NCI-H1694 (cell line): ENCODE measurements at regions not wholly inside any gene's neighbourhood (a gene's known extent, or its start where the extent isn't known, plus 50 kb on each side); places are given as distances from the start of the nearest gene placed in this dataset.
"Not testable (repeated sequence)": the region's sequence is repeated elsewhere in the genome, so short reads cannot be mapped to it uniquely, and the experiment has no call there.

Source experiments
- DNase-seq: peaks from one replicate; lab custom pipeline; 2025; lab: John Stamatoyannopoulos, UW

- DNase-seq, result no peak
Observed at GRCh38 chr6:16824845-16825685, 63.8 kb upstream of the ATXN1 start.

GRCh38 chr6:16823718-16824352 is 62.6 kb upstream of the ATXN1 start:
- DNase-seq, result no peak

- no peak for DNase-seq
Observed at GRCh38 chr6:16822975-16823717, 61.9 kb upstream of the ATXN1 start.

- no peak for DNase-seq
Observed at GRCh38 chr6:16822529-16822928, 61.3 kb upstream of the ATXN1 start.

- no peak for DNase-seq
Observed at GRCh38 chr6:16821834-16822264, 60.6 kb upstream of the ATXN1 start.

- not testable (repeated sequence) for DNase-seq
Observed at GRCh38 chr6:16820262-16820661, 59.0 kb upstream of the ATXN1 start.

- DNase-seq, result no peak
Observed at GRCh38 chr6:16819752-16820151, 58.5 kb upstream of the ATXN1 start.

GRCh38 chr6:16818992-16819626 is 57.8 kb upstream of the ATXN1 start:
- DNase-seq, result no peak

GRCh38 chr6:16817594-16817993 is 56.3 kb upstream of the ATXN1 start:
- DNase-seq, result no peak

GRCh38 chr6:16816891-16817290 is 55.6 kb upstream of the ATXN1 start:
- no peak for DNase-seq

- DNase-seq, result no peak
Observed at GRCh38 chr6:16812993-16813392, 51.7 kb upstream of the ATXN1 start.

- DNase-seq, result no peak
Observed at GRCh38 chr6:16811277-16811979, 50.2 kb upstream of the ATXN1 start.
